ENCODE measurements at regions not wholly inside any gene's neighbourhood (a gene's known extent, or its start where the extent isn't known, plus 50 kb on each side); places are given as distances from the start of the nearest gene placed in this dataset.

DNA sequence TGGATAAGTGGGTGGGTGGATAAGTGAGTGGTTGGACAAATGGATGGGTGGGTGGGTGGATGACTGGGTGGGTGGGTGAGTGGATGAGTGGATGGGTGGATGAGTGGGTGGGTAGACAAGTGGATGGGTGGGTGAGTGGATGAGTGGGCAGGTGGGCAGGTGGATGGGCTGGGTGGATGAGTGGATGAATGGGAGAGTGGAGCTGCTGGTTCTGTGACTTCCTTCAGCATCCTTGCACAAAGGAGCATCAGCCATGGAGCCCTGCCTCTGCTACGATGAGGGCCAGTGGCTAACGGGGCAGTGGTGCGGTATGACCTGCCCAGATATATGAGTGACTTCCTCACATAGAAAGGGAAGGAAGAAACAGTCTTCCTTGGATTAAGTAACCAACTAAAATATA is 398.7 kb upstream of the IRX4 start:
- no peak for DNase-seq
- in situ Hi-C loops (cut with HindIII; ENCODE audit: low pct_ligation_motif_present, low pct_unique_long_range_greater_than_20kb, low sequenced_read_pairs), result no loop called here

DNA sequence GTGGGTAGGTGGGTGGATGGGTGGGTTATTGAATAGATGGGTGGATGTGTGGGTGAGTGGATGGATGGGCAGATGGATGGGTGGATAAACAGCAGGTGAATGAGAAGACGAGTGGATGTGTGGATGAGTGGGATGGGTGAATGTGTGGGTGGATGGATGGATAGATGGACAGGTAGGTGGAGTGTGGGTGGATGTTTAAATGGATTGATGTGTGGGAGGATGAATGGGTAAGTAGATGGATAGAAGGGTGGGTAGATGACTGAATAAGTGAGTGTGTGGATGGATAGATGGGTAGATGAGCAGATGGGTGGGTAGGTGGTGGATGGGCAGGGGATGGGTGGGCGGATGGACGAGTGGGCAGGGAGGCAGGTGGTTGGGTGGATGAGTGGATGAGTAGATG is 397.6 kb upstream of the IRX4 start:
- no peak for DNase-seq
- in situ Hi-C loops (cut with HindIII; ENCODE audit: low pct_ligation_motif_present, low pct_unique_long_range_greater_than_20kb, low sequenced_read_pairs), result no loop called here

DNA sequence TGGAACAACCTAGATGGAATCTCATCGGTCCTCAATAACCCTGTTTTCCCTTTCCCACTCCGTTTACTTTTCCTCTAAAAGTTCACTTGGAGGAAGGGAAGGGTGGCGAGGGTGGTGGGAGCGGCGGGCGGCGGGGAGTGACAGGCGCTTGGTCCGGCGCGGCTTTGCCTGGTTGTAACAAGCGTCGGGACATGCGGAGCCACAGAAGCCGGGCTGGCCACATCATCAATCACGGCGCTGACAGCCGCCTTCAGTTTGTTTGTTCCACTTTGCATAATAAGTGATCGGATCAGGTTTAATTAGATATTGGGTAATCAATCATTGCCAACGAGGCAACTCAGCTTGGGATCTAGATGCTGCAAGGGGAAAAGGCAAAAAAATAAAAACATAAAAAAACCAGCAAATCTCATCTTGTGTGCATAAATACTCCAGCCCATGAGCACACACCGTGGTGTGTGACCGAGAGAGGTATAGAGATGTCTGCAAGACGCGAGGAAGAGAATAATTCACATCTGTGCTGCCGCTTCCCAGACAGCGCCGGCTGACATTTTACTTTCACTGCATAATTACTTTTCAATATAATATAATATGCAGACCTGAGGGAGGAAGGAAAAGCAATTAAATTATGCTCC is 396.2 kb upstream of the IRX4 start:
- in situ Hi-C loops (cut with HindIII; ENCODE audit: low pct_ligation_motif_present, low pct_unique_long_range_greater_than_20kb, low sequenced_read_pairs), result no loop called here
- no peak for DNase-seq

DNA sequence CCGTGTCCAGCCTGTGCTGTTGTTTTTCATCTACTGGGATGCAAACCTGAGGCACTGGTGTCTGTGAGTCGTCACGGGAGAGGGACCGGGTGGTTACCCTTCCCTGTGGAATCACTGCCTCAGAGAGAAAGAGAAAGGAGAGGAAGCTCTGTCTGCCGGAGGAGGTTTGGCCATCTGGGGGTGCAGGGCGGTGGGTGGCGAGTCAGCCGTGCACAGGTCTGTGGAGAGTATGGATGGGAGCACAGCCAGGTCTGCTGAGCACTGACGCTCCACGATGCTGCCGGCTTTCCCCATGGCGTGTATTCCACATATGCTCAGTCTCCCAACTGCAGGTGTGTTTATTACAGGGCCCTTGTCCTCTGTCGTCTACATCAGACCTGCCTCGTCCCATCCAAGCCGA is 395.2 kb upstream of the IRX4 start:
- in situ Hi-C loops (cut with HindIII; ENCODE audit: low pct_ligation_motif_present, low pct_unique_long_range_greater_than_20kb, low sequenced_read_pairs), result no loop called here
- DNase-seq, result no peak

DNA sequence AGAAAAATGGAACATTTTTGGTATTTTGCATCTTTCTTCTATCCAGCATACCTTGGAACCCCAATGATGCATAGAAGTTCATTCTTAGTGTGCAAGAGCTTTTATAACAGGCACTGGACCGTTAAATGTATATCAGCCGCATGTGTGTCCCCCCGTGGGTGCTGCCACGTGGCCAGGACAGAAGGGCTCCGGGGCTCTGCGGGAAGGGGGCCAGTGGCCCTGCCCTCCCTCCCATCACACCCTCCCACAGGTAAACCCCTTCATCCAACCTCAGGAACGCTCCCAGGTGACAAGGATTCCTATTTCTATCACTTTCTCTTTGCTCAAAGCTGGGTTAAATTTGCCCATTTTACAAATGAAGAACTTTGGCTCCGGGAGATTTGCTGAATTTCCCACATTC is 393.4 kb upstream of the IRX4 start:
- in situ Hi-C loops (cut with HindIII; ENCODE audit: low pct_ligation_motif_present, low pct_unique_long_range_greater_than_20kb, low sequenced_read_pairs), result no loop called here
- no peak for DNase-seq

DNA sequence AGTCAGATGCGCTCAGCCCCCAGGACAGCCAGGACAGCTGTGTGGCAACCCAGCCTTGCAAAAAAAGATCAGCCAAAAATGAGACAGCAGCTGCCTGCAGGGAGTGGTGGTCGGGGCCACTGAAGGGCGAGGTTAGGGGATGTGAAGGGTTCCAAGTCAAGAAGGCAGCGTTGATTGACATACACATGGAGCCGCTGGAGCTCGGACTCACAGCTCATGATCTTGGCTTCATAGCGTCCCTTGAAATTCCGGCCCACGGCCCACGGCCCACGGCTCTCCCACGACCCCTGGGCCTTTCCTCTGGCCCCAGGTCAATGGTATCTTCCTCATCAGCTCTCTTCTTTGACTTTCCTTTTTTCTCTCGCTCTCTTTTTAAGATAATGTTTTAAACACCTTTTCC is 390.0 kb upstream of the IRX4 start:
- in situ Hi-C loops (cut with HindIII; ENCODE audit: low pct_ligation_motif_present, low pct_unique_long_range_greater_than_20kb, low sequenced_read_pairs), result no loop called here
- no peak for DNase-seq

DNA sequence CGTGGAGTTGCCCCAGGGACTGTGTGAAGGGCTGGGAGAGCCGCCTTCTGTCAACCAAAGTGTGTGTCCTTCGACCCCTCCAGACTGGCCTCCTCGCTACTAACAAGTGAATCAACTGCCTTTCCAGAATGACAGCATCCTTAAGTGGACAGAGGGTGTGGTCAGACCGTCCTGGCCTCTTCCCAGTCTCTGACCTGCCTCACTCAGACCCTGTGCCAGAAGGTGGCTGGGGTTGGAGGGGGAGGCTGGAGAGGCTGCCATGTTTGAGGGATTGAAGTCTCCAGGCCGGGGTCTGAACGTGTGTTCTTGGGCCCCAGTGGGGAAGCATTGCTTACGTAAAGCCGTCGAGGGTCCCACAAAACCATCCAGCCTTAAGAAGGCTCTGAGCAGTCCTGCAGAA is 389.3 kb upstream of the IRX4 start:
- DNase-seq, result no peak
- in situ Hi-C loops (cut with HindIII; ENCODE audit: low pct_ligation_motif_present, low pct_unique_long_range_greater_than_20kb, low sequenced_read_pairs), result no loop called here

DNA sequence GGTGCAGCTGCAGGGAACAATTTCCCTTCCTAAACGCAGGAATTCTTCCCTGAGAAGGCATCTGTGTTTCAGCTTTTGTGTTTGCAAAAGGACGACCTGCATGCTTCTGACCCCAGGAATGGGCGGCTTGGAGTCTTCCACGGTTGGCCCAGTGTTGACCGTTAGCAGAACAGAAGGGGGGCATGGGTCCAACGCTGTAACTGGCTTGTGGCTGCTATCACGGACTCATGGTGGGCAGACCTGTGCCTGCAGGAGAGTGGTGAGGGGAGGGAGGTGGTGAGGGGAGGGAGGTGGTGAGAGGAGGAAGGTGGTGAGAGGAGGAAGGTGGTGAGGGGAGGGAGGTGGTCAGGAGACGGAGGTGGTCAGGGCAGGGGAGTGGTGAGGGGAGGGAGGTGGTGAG is 388.6 kb upstream of the IRX4 start:
- no peak for DNase-seq
- in situ Hi-C loops (cut with HindIII; ENCODE audit: low pct_ligation_motif_present, low pct_unique_long_range_greater_than_20kb, low sequenced_read_pairs), result no loop called here

DNA sequence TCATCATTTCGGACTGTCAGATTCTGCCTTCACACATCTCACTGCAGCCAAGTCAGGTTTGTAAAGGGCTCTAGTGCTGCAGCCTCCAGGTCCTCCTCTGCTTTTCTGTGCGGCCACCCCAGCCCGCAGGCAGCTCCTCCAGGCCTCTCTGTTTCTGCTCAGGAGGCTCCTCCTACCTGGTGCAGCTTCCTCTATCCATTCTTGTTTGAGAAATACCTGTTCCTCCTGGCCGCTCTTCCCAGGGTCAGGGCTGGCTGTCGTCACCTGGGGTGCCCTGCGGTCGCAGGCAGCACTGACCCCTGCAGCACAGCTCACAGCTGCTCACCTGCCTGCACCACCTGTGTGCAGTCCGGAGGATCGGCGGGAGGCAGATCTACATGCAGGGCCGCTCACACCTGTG is 387.7 kb upstream of the IRX4 start:
- no peak for DNase-seq
- in situ Hi-C loops (cut with HindIII; ENCODE audit: low pct_ligation_motif_present, low pct_unique_long_range_greater_than_20kb, low sequenced_read_pairs), result no loop called here

DNA sequence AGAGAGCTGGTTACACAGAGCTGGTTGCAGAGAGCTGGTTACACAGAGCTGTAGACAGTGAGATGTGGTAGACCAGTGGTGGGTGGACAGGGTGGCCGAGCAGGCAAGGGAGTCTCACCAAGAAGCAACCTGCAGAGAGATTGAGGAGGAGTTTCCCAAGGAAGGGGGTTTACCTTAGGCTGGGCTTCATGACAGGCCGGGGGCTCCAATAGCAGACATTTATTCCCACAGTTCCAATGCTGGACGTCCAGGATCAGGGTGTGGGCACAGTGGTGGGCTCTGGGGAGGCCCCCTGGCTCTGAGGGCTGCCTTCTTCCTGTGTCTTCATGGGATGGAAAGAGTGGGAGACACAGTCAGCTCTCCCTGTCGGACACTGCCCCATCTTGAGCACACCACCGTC is 386.9 kb upstream of the IRX4 start:
- DNase-seq, result no peak
- in situ Hi-C loops (cut with HindIII; ENCODE audit: low pct_ligation_motif_present, low pct_unique_long_range_greater_than_20kb, low sequenced_read_pairs), result no loop called here

DNA sequence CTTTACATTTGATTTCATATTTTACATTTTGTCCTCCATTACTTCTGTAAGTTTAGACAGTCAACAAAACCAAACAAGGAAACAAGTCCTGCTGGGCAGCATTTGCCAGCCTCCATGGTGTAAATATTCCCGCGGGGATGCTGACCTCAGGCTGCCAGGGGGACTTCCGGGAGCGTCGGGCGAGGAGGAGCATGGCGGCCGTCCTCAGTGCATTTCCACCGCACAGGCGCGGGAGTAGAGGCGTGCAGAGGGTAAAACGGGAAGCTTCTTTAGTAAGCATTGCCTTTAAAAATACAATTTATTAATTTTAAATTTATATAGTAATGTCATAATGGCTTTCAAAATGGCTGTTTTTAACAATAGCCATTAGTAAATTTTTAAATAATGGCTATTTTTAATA is 385.3 kb upstream of the IRX4 start:
- in situ Hi-C loops (cut with HindIII; ENCODE audit: low pct_ligation_motif_present, low pct_unique_long_range_greater_than_20kb, low sequenced_read_pairs), result no loop called here
- no peak for DNase-seq

DNA sequence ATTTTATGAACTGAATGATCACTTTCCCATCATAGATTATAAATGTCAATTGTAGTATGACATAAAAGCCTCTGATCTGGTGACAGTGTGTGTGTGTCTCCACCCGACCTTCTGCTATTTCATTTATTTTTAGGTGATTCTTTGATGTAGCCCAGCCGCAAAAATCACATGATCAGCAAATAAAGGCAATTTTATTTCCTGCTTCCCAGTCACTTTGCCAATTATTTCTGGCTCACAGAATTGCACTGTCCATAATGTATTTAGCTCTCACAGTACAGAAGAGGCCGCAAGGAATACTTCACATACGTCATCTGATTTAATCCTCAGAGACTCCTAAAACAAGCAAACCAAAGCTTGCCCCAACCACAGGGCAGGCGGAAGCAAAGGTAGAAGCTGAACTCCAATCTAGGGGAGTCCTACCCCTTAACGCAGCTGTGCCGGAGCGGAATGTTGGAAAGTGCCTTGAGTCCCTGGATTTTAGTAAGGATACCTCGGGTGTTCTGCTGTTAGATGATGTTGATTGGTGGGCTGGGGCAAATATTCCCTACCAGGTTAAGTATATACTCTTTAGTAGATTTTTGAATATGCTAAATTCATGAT is 384.0 kb upstream of the IRX4 start:
- DNase-seq, result no peak
- in situ Hi-C loops (cut with HindIII; ENCODE audit: low pct_ligation_motif_present, low pct_unique_long_range_greater_than_20kb, low sequenced_read_pairs), result no loop called here

DNA sequence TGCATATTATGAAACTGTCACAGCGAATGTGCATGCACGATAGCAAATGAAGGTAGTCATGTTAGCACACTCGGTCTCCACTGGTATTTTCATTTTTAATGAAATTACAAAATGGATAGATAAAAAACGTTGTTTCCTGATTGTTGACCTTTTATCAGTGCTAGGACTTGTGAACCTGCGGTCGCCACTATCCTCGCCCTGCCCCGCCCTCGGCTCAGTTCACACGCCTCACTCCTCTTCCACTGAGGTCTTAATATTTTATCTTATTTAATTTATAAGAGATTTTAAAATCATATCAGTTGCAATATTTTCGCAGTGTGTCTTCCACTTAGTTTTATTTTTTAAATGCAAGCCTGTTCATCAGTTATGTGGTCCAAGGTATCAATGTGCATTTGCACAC is 382.6 kb upstream of the IRX4 start:
- DNase-seq, result no peak
- in situ Hi-C loops (cut with HindIII; ENCODE audit: low pct_ligation_motif_present, low pct_unique_long_range_greater_than_20kb, low sequenced_read_pairs), result no loop called here

DNA sequence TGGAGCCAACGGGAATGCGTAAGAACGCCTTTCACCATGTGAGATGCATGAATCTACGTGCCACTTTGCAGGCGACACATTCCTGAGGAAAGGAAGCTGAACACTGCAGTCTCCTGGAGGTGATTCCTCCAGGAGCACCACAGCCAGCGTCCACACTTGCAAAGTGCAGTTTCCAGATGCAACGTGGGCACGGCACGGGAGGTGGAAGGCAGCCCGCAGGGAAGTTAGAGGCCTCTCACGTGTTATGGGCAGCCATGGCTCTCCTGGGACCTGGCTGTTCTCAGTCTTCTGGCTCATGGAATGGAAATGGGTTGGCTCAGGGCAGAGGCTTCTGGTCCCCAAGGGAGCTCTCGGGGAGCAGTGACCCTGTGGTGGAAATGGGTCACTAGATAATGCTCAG is 381.0 kb upstream of the IRX4 start:
- DNase-seq, result no peak
- in situ Hi-C loops (cut with HindIII; ENCODE audit: low pct_ligation_motif_present, low pct_unique_long_range_greater_than_20kb, low sequenced_read_pairs), result no loop called here

DNA sequence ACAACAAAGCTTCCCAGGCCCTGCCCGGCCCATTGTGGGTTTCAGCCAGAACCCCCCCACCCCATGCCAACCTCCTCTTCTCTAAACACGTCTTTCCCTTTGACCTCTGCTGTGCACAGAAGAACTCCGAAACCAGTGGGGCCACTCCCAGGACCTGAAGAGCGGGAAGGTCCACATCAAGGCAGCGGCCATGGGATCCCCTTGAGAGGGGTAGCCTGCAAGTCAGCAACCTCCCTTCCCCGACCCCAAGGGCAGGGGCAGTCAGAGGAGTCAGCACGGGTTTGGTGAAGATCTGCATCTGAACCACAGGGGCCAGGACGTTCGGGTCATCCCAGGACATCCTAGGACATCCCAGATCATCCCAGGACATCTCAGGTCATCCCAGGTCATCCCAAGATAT is 379.9 kb upstream of the IRX4 start:
- DNase-seq, result no peak
- in situ Hi-C loops (cut with HindIII; ENCODE audit: low pct_ligation_motif_present, low pct_unique_long_range_greater_than_20kb, low sequenced_read_pairs), result no loop called here

DNA sequence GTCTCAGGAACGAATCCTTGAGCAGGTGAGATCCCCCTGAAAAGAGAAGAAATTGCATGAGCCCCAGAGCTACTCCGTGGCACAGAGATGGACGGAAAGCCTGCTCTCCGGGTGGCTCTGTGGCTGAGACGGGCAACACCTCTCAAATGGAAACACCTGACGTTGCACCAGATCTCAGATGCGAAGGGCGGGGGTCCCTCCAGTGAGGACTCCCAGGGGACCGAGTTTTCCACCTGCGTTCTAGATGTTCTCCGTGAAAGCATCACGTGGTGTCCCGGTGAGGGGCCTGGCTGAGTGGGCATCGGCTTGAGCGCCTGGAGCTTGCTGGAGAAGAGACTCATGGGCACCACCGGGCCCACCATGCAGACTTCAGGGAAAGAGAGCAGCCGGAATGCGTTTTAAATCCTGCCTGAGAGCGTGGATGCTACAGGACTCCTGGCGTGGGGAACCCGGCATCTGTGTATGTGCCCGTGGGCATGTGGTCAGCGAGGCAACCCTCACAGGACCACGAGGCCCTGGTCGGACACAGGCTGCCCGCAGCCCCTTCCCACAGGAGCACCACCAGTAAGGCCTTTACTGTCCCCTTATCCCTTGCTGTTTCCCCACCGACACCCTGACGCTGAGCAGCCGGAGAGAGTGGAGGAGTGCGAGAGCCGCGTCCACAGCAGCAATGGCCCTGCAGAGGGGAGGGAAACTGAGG is 378.4 kb upstream of the IRX4 start:
- no peak for DNase-seq
- in situ Hi-C loops (cut with HindIII; ENCODE audit: low pct_ligation_motif_present, low pct_unique_long_range_greater_than_20kb, low sequenced_read_pairs), result no loop called here

DNA sequence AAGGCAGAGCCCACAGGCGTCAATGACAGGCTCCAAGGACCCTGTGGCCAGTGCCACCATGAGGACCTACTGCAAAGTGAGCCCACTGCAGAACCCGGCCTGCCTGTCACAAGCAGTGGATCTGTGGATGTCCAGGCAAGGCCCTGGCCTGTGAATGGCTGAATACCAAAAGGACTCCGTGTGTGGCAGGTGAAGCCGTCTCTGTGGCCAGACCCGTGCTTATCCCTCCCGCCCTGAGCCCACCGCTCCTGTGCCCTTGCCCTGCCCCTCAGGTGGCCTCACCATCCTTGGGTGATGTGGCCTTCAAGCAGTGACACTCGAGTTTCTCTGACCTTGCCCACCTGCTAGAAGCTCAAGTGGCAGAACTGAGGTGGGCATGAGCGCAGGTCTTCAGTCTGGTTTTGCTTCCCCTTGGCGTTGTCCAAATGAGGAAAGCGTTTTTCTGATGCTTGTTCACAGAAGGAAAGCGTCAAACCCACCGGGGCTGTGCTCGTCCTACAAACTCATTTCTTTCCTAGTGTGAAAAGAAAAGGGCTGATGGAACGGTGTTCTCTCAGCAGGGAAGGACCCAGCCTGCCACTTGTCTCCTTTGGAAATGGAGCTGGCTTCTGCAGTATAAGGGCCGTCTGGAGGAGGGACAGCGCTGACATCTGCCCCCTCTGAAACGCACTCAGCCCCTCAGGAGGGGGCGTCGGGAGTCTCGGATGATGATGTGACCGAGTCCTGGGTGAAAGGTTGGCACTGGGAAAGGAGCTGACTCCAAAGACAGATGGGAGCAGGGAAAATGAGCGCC is 377.7 kb upstream of the IRX4 start:
- no peak for DNase-seq
- in situ Hi-C loops (cut with HindIII; ENCODE audit: low pct_ligation_motif_present, low pct_unique_long_range_greater_than_20kb, low sequenced_read_pairs), result no loop called here

DNA sequence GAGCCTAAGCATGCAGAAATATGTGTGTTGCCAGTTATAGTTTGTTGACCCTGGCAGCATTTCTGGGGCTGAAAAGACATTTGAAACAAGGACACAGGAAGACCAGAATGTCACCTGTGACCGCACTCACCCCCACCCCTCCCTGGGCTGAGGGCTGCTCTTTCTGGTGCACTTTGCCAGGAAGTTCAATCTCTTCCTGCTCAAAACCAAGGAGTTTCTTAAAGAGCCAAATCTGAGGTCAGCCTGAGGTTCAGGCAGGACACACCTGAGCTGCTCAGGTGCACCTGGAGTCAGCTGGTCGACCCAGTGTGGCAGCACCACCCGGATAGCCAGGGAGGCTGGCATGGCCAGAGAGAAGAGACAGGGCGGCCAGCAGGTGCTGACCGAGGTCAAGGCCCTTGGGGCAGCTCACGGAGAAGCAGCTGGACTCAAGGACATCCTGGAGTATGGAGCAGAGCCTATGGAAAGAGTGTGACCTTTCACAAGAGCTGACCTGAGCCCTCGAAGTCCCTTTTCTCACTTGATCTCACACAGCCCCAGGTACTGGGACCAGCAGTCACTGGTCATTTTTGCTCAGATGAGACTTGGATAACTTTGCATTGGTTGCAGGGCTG is 376.9 kb upstream of the IRX4 start:
- in situ Hi-C loops (cut with HindIII; ENCODE audit: low pct_ligation_motif_present, low pct_unique_long_range_greater_than_20kb, low sequenced_read_pairs), result no loop called here
- DNase-seq, result no peak

DNA sequence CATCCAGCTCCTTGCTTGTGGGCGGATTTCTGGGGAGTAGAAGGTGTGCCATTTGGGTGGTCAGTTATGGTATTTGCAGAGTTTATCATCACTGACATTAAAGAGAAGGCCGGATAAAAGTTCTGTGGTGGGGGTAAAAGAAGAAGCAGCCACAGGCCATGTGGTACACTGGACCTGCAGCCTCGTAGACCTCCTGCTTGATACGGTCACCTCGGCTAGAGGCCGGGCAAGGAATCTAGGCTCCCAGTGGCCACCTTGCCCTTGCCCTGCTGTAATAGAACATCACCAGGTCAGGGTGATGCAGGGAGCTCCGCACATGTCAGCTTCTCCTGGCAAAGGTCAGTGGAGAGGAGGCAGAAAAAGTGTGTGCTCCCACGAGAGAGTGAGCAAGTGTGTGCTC is 376.1 kb upstream of the IRX4 start:
- no peak for DNase-seq
- in situ Hi-C loops (cut with HindIII; ENCODE audit: low pct_ligation_motif_present, low pct_unique_long_range_greater_than_20kb, low sequenced_read_pairs), result no loop called here
